H54 (cell line): ENCODE measurements at regions not wholly inside any gene's neighbourhood (a gene's known extent, or its start where the extent isn't known, plus 50 kb on each side); places are given as distances from the start of the nearest gene placed in this dataset.
"Not testable (repeated sequence)": the region's sequence is repeated elsewhere in the genome, so short reads cannot be mapped to it uniquely, and the experiment has no call there.

Source experiments
- DNase-seq: peaks from one replicate; pipeline ENCODE4 v3.0.0; 2011; ENCODE audit warnings: low spot score, mixed read lengths; ENCODE audit not compliant: insufficient read length
- FAIRE-seq: peaks from 3 replicates; lab custom pipeline; 2011; peaks lifted over from hg19 to GRCh38; lab: Jason Lieb, UNC
- POLR2A ChIP-seq: IDR thresholded peaks from 2 replicates; pipeline ENCODE4 v1.6.1; 2011; ENCODE audit warnings: low read depth, mild to moderate bottlenecking, low read length

GRCh38 chr10:118820326-118821116 lies 65.8 kb upstream of the CACUL1 start:
- no peak for FAIRE-seq
- TF ChIP-seq POLR2A = no peak
- no peak for DNase-seq

DNA sequence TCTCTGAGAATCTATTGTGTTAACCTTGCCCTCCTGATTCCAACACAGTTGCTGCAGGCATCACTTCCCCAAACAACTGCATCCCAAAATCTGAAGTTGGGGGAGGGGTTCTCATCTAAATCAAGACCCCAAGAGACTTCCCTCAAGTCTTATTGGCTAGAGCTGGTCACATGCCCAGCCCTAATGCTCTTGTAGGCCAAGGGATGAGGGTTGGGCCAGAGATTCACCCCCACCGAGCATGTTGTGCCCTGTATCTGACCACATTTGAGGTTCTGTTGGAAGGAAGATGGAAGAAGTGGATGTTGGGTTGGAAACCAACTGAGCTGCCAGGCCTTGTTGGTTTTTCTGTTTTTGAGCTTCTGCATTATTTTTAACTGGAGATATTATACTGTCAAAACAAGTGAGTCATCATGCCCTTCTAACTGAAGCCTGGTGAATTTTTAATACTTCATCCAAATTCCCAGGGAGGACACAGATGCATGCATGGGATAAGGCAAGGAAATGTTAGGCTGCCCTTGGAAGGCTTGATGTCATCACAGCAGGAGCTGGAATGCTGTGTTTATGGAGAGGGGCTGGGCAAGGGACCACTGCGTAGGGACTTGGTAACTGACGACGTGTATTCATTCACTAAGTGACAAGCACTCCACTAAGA lies 68.6 kb upstream of the CACUL1 start:
- FAIRE-seq (no peak), DNase-seq (no peak)
- no peak for TF ChIP-seq POLR2A

GRCh38 chr10:118827053-118827452 lies 72.3 kb upstream of the CACUL1 start:
- DNase-seq (no peak), FAIRE-seq (no peak)
- TF ChIP-seq POLR2A = no peak

DNA sequence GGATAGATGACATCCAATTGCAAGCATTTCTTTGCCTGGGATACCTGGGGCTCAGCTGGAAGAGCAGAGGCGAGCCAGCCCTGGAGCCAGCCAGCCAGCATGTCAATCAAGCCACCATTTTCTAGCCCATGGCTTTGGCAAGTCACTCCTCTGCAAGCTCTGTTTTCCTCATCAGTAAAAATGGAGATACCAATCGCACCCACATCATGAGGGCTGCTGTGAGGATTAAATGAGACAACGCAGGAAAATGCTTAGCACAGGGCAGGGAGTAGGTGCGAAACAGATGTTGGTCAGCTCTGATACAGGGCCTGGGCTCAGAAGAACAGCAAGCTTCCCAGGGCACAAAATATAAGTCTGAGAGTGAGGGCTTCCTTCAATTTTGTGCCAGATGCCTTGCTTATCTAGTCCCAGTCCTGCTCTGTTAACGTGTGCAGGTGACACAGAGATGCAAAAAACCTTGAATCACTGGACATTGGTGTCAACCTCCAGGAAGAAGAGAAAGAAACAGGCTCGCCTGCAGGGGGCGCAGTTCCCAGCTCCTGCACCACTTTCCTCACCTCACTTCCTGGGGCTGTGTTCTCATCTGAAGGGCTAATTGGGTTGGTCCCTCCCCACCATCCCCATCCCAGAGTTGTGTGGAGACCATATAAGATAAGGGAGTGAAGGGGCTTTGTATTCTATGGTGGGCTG lies 72.8 kb upstream of the CACUL1 start:
- TF ChIP-seq POLR2A = no peak
- DNase-seq = no peak
- FAIRE-seq = no peak

- DNase-seq = no peak
- no peak for FAIRE-seq
- TF ChIP-seq POLR2A = no peak
These were observed 77.5 kb upstream of the CACUL1 start for GRCh38 chr10:118832241-118832651.

DNA sequence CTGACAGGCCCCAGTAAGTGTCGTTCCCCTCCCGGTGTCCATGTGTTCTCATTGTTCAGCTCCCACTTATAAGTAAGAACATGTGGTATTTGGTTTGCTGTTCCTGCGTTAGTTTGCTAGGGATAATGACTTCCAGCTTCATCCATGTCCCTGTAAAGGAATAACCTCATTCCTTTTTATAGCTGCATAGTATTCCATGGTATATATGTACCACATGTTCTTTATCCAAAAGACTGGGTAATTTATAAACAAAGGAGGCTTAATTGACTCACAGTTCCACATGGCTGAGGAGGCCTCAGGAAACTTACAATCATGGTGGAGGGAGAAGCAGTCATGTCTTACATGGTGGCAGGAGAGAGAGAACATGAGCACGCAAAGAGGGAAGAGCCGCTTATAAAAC lies 79.6 kb upstream of the CACUL1 start:
- not testable (repeated sequence) for FAIRE-seq, DNase-seq

GRCh38 chr10:118835682-118836326 lies 81.0 kb upstream of the CACUL1 start:
- DNase-seq = no peak
- TF ChIP-seq POLR2A = no peak
- FAIRE-seq = no peak

GRCh38 chr10:118838364-118838763 lies 83.6 kb upstream of the CACUL1 start:
- no peak for TF ChIP-seq POLR2A
- DNase-seq (no peak), FAIRE-seq (no peak)

DNA sequence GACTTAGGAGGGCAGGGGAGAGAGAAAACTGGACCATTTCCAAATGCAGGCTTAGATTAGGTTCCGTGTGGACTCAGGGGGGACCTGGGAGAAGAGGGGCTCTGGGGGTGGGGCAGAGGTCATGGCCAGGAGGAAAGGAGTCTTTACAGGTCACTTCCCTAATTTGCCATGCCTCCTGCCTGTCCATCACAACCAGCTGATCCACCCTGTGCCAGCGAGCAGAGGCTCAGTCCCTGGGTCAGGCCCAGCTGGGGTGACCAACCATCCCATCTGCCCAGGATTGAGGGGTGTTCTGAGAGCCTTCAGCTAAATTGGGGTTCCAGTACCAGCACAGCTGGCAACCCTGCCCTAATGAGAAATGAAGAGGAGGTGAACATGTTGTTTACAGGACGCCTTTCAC lies 84.6 kb upstream of the CACUL1 start:
- no peak for TF ChIP-seq POLR2A
- no peak for DNase-seq
- no peak for FAIRE-seq

GRCh38 chr10:118840071-118840775 lies 85.5 kb upstream of the CACUL1 start:
- TF ChIP-seq POLR2A = no peak
- no peak for FAIRE-seq
- no peak for DNase-seq

DNA sequence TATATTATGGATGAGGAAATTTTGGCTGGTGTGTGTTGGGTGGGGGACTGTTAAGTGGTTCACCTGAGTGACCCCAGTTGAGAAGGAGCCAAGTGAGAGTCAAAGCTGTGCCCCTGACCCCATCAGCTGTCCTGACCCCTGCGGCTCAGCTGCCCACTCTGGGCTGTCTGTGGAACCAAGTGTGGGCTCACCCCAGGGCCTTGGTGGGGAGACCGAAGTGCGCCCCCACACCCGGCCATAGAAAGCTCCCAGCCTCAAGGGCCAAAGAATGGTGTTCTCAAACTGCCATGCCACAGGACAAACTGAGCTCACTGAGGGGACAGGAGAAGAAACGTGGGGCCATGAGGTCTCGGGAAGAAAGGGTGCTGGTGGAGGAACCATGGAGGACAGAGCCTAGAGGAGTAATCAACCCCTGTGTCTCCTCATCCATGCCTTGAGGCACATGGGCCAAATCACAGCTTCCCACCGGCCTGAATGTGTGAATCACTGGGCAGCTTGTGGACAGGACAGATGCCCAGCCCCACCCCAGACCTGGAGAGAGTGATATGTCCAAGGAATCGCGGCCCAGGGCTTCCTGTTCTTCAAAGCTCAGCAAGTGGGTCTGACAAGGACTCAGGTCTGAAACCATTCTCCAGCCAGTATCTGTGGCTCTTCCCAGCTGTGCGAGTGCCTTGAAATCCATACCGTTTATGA lies 86.2 kb upstream of the CACUL1 start:
- no peak for TF ChIP-seq POLR2A
- DNase-seq (no peak), FAIRE-seq (no peak)

- no peak for DNase-seq
- FAIRE-seq = no peak
- TF ChIP-seq POLR2A = no peak
These were observed 87.3 kb upstream of the CACUL1 start for GRCh38 chr10:118841881-118842605.
